ENCODE measurements at regions not wholly inside any gene's neighbourhood (a gene's known extent, or its start where the extent isn't known, plus 50 kb on each side); places are given as distances from the start of the nearest gene placed in this dataset.

DNA sequence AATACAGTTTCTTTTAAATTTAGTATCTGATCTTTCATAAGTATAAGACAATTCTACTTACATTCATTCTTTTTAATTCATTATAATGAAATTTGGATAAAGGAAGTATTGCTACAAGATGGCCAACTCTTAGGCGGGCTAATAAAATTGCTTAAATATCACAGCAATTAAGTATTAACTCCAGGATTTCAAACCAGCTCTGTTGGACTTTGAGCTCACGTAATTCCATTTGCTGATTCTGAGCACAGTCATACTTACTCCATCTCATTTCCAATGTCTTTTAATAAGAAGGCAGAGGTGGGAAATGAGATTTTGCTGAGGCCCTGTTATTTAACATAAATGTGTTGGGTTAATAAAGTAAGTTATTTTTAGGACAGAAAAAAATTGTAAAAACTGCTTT is 748.1 kb downstream of the KCNA4 start:
- 85 to 87% methylated on average over 2 of the region's 2 CpGs for WGBS, 2 donors
- intact Hi-C loops (cut with DNase I): no loop called here

DNA sequence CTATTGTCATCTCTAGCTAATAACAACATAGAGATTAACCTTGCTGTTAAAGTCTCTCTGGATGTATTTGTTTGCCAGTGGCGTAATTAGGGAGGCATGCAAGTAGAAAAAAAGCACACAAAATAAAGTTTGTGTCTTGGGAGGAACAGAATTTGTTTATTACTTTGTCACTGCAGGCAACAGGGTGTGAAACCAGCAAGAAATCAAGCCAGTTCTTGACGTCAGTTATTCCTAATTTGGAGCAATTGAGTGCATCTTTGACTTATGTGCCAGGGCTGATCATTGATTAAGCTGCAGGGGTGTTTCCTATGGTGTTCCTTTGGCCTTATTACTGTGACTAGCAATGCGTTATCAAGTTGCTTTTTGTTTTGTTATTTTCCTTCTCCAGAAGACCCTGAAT is 751.0 kb downstream of the KCNA4 start:
- 61 to 68% methylated on average over 3 of the region's 3 CpGs for WGBS, 2 donors
- TF ChIP-seq, protein P1, sequence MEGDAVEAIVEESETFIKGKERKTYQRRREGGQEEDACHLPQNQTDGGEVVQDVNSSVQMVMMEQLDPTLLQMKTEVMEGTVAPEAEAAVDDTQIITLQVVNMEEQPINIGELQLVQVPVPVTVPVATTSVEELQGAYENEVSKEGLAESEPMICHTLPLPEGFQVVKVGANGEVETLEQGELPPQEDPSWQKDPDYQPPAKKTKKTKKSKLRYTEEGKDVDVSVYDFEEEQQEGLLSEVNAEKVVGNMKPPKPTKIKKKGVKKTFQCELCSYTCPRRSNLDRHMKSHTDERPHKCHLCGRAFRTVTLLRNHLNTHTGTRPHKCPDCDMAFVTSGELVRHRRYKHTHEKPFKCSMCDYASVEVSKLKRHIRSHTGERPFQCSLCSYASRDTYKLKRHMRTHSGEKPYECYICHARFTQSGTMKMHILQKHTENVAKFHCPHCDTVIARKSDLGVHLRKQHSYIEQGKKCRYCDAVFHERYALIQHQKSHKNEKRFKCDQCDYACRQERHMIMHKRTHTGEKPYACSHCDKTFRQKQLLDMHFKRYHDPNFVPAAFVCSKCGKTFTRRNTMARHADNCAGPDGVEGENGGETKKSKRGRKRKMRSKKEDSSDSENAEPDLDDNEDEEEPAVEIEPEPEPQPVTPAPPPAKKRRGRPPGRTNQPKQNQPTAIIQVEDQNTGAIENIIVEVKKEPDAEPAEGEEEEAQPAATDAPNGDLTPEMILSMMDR (IDR thresholded peaks at IDR 0.05): no peak
- H3K27ac ChIP-seq: no peak overlapping the region
- DNase-seq: no peak
- no peaks in the 10 kb centered on the region for H3K4me1 ChIP-seq
- H3K9me3 ChIP-seq: peaks cover 0 to 3% (median 0%) of the 10 kb centered on the region in 11 donors
- no peaks in the 10 kb centered on the region for H3K27me3 ChIP-seq
- intact Hi-C loops (cut with DNase I): no loop called here
- no peaks in the 10 kb centered on the region for H3K36me3 ChIP-seq
- no peak for ATAC-seq
- no peak overlapping the region for H3K4me3 ChIP-seq

More for the DNA sequence above, 748.1 kb downstream of the KCNA4 start:
- TF ChIP-seq, protein P1 (IDR thresholded peaks at IDR 0.05): no peak
- Histone ChIP-seq H3K4me1 (no peaks in the 10 kb centered on the region), H3K27me3 (no peaks in the 10 kb centered on the region), H3K36me3 (no peaks in the 10 kb centered on the region), H3K9me3 (no peaks in the 10 kb centered on the region), H3K4me3 (no peak overlapping the region), H3K27ac (no peak overlapping the region)
- DNase-seq (no peak), ATAC-seq (no peak)

DNA sequence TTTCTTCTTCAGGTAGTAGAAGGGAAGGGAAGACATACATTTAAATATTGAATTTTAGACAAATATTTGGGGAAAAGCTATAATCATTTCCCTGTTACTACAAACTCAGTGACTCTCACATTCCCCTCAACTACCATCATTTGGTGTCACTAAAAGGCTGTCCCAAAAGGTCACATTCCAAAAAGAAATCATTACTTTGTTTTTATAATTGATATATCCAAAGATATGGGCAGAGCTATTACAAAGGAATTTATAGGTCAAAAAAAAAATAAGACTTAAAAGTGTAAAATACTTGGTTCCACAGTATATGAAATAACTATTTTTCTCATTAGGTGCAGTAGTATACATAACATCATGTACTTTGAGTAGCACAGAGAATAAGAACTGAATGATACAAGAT is 751.4 kb downstream of the KCNA4 start:
- Histone ChIP-seq H3K36me3 (no peaks in the 10 kb centered on the region), H3K4me1 (no peaks in the 10 kb centered on the region), H3K9me3 (peaks cover 0 to 3% (median 0%) of the 10 kb centered on the region in 11 donors), H3K4me3 (no peak overlapping the region), H3K27me3 (no peaks in the 10 kb centered on the region), H3K27ac (no peak overlapping the region)
- DNase-seq (no peak), ATAC-seq (no peak)
- TF ChIP-seq, protein P1 (IDR thresholded peaks at IDR 0.05): no peak
- intact Hi-C loops (cut with DNase I): no loop called here

DNA sequence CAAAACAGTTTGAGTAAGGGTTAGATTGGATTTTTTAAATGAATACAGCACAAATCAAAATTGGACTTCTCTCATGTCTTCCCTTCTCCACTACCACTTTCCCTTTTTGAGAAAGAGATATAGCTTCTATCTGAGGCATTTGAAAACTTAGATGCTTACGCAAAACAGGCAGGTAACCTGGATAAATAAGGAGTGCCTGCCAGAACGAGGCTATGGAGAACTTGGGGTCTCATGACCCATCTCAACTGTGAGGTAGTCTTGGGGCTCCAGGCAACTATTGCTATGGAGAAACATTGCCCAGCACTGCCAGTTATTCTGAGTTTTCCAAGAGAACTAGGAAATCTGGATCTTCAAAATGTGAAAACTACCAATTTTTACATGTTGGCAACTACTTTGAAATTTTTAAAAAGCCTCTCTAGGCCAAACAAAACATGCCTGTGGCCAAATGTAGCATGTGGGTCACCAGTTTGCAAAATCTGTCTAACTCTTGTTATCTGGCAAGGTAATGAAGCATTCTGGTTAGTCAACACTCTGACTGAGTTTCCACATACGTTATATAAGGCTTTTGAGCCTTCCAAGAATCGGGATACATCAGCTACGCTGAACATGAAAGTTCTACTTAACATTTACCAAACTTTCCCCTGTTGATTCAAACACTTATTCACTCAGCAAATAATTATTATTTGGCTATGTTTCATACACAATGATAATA is 752.7 kb downstream of the KCNA4 start:
- H3K36me3 ChIP-seq: no peaks in the 10 kb centered on the region
- TF ChIP-seq, protein P1 (IDR thresholded peaks at IDR 0.05): no peak
- H3K9me3 ChIP-seq: peaks cover 0 to 14% (median 0%) of the 10 kb centered on the region in 11 donors
- DNase-seq (no peak), ATAC-seq (no peak)
- no peaks in the 10 kb centered on the region for H3K27me3 ChIP-seq
- no peaks in the 10 kb centered on the region for H3K4me1 ChIP-seq
- no peak overlapping the region for H3K4me3 ChIP-seq
- H3K27ac ChIP-seq: no peak overlapping the region
- intact Hi-C loops (cut with DNase I): no loop called here
- 71% methylated on average over 5 of the region's 5 CpGs for WGBS, 2 donors
